Smooth muscle cell (in vitro differentiated cells): ENCODE measurements at regions not wholly inside any gene's neighbourhood (a gene's known extent, or its start where the extent isn't known, plus 50 kb on each side); places are given as distances from the start of the nearest gene placed in this dataset.

Experiments
- DNase-seq: peaks from one replicate; lab custom pipeline; 2025; ENCODE audit not compliant: unreplicated experiment; lab: John Stamatoyannopoulos, UW
- H2AFZ ChIP-seq: fragments of 200-600 bp; sonication (generic); 2 replicates; pipeline ENCODE4 v1.6.0; 2016; ENCODE audit warnings: antibody characterized with exemption, low read depth, mild to moderate bottlenecking
- H3F3A ChIP-seq: fragments of 200-600 bp; sonication (generic); 2 replicates; pipeline ENCODE4 v1.6.0; 2017; ENCODE audit warnings: antibody characterized with exemption, low read depth
- H3K27ac ChIP-seq: fragments of 200-600 bp; sonication (generic); 2 replicates; pipeline ENCODE4 v1.5.1; 2016; ENCODE audit warnings: low read depth, mild to moderate bottlenecking
- H3K27me3 ChIP-seq: fragments of 200-600 bp; sonication (generic); 2 replicates; pipeline ENCODE4 v1.6.1; 2016; ENCODE audit warnings: low read depth, mild to moderate bottlenecking
- H3K36me3 ChIP-seq: fragments of 200-600 bp; sonication (generic); 2 replicates; pipeline ENCODE4 v1.5.1; 2016; ENCODE audit warnings: low read depth
- H3K4me1 ChIP-seq: fragments of 200-600 bp; sonication (generic); 2 replicates; pipeline ENCODE4 v1.5.1; 2016; ENCODE audit warnings: low read depth
- H3K4me2 ChIP-seq: fragments of 200-600 bp; sonication (generic); 2 replicates; pipeline ENCODE4 v1.6.0; 2016; ENCODE audit warnings: mild to moderate bottlenecking
- H3K4me3 ChIP-seq: fragments of 200-600 bp; sonication (generic); 2 replicates; pipeline ENCODE4 v1.5.1; 2016; ENCODE audit warnings: mild to moderate bottlenecking
- H3K79me2 ChIP-seq: fragments of 200-600 bp; sonication (generic); 2 replicates; pipeline ENCODE4 v1.6.0; 2016; ENCODE audit warnings: low read depth, mild to moderate bottlenecking
- H3K9ac ChIP-seq: fragments of 200-600 bp; sonication (generic); 2 replicates; pipeline ENCODE4 v1.6.0; 2016; ENCODE audit warnings: low read depth
- H3K9me3 ChIP-seq: fragments of 200-600 bp; sonication (generic); replicated peaks from 2 replicates; pipeline ENCODE4 v1.5.1; 2016; ENCODE audit warnings: low read depth
- H4K20me1 ChIP-seq: fragments of 200-600 bp; sonication (generic); 2 replicates; pipeline ENCODE4 v1.6.0; 2016; ENCODE audit warnings: low read depth
- WGBS: methylation state at CpG from one replicate; pipeline ENCODE4 v1.1.7; 2016; ENCODE audit warnings: low lambda C conversion rate; 5-methylcytosine and 5-hydroxymethylcytosine counted together
- TF ChIP-seq, protein P1 (sequence below): fragments of 200-600 bp; sonication (generic); IDR thresholded peaks from 2 replicates; pipeline ENCODE4 v1.5.1; 2017; ENCODE audit warnings: borderline replicate concordance, mild to moderate bottlenecking, antibody characterized with exemption; ENCODE audit not compliant: insufficient read depth, poor library complexity, severe bottlenecking

- Histone ChIP-seq H3K4me2 (no peak overlapping the region), H3K79me2 (no peaks in the 10 kb centered on the region), H3K9ac (no peak overlapping the region), H3F3A (no peaks in the 10 kb centered on the region), H3K27me3 (peaks cover 3% of the 10 kb centered on the region), H3K4me1 (no peaks in the 10 kb centered on the region), H2AFZ (no peak overlapping the region), H3K4me3 (no peak overlapping the region), H3K27ac (no peak overlapping the region), H3K9me3 (no peaks in the 10 kb centered on the region), H4K20me1 (no peaks in the 10 kb centered on the region), H3K36me3 (no peaks in the 10 kb centered on the region)
- DNase-seq: no peak
- TF ChIP-seq, protein P1, sequence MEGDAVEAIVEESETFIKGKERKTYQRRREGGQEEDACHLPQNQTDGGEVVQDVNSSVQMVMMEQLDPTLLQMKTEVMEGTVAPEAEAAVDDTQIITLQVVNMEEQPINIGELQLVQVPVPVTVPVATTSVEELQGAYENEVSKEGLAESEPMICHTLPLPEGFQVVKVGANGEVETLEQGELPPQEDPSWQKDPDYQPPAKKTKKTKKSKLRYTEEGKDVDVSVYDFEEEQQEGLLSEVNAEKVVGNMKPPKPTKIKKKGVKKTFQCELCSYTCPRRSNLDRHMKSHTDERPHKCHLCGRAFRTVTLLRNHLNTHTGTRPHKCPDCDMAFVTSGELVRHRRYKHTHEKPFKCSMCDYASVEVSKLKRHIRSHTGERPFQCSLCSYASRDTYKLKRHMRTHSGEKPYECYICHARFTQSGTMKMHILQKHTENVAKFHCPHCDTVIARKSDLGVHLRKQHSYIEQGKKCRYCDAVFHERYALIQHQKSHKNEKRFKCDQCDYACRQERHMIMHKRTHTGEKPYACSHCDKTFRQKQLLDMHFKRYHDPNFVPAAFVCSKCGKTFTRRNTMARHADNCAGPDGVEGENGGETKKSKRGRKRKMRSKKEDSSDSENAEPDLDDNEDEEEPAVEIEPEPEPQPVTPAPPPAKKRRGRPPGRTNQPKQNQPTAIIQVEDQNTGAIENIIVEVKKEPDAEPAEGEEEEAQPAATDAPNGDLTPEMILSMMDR: no peak
- 95% methylated on average over 10 of the region's 10 CpGs for WGBS
Observed at GRCh38 chr6:88311561-88311960, 145.4 kb upstream of the CNR1 start.

DNA sequence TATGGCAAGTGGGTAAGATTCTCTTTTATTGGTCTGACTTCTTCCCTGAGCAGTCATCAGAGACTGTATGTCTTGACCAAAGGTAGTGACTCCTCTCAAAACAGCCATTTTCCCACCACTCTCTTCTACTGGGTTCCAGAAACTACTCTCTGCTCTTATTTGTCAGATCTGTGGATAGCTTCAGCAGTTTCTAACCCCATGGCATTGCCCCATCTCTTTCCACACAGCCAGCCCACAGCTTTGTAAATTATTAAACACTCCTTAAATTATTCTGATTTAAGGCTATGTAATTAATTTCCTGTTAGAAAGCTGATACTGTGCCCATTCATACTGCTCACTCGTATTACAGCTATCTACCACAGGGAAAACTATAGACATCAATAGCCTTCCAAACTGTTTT, 138.4 kb upstream of the CNR1 start:
- Histone ChIP-seq H3K9me3 (no peaks in the 10 kb centered on the region), H3K4me3 (no peak overlapping the region), H3K9ac (no peak overlapping the region), H3K27me3 (no peaks in the 10 kb centered on the region), H3K4me2 (no peak overlapping the region), H3F3A (no peaks in the 10 kb centered on the region), H4K20me1 (no peaks in the 10 kb centered on the region), H3K27ac (no peak overlapping the region), H3K4me1 (no peaks in the 10 kb centered on the region), H3K79me2 (no peaks in the 10 kb centered on the region), H3K36me3 (no peaks in the 10 kb centered on the region), H2AFZ (no peak overlapping the region)
- no peak for DNase-seq
- WGBS: 100% methylated on average over 1 of the region's 1 CpG
- TF ChIP-seq, protein P1: no peak

DNA sequence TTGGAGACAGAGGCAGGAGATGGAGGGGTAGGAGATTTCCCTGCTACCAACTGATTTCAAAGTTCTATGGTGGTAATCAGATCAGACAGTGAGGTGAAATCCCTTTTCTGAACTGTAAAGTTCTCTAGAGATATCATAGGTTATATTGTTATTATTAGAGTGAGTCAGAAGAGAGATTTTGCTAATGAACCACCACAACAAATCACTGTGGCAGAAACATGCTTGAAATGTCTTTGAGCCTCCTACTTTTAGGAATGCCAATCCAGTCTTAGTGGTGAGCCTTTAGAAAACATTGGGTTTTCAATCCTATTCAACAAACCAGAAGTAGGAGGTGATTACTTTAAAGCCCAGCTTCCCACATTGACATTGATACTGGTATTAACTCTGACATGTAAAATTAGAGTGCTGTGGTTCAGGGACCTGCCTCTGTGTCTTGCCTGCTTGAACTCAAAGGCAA, 136.7 kb upstream of the CNR1 start:
- H3F3A ChIP-seq: no peaks in the 10 kb centered on the region
- TF ChIP-seq, protein P1: no peak
- no peak overlapping the region for H3K4me3 ChIP-seq
- no peaks in the 10 kb centered on the region for H3K27me3 ChIP-seq
- no peaks in the 10 kb centered on the region for H3K4me1 ChIP-seq
- no peaks in the 10 kb centered on the region for H4K20me1 ChIP-seq
- no peaks in the 10 kb centered on the region for H3K36me3 ChIP-seq
- DNase-seq: no peak
- H3K79me2 ChIP-seq: no peaks in the 10 kb centered on the region
- H3K27ac ChIP-seq: peak overlapping the region; percentile 19
- no peak overlapping the region for H2AFZ ChIP-seq
- H3K9me3 ChIP-seq: no peaks in the 10 kb centered on the region
- no peak overlapping the region for H3K9ac ChIP-seq
- no peak overlapping the region for H3K4me2 ChIP-seq

- Histone ChIP-seq H4K20me1 (no peaks in the 10 kb centered on the region), H3K4me3 (no peak overlapping the region)
- WGBS: 71% methylated on average over 5 of the region's 5 CpGs
Observed at GRCh38 chr6:88301888-88302768, 136.0 kb upstream of the CNR1 start.

More at GRCh38 chr6:88301888-88302768, 136.0 kb upstream of the CNR1 start:
- H3K9me3 ChIP-seq: no peaks in the 10 kb centered on the region
- peak overlapping the region; percentile 19 for H3K27ac ChIP-seq
- H3F3A ChIP-seq: no peaks in the 10 kb centered on the region
- H3K4me2 ChIP-seq: no peak overlapping the region
- DNase-seq: no peak
- H3K4me1 ChIP-seq: no peaks in the 10 kb centered on the region
- H2AFZ ChIP-seq: no peak overlapping the region
- no peaks in the 10 kb centered on the region for H3K36me3 ChIP-seq
- TF ChIP-seq, protein P1: no peak
- no peaks in the 10 kb centered on the region for H3K27me3 ChIP-seq
- H3K9ac ChIP-seq: no peak overlapping the region
- no peaks in the 10 kb centered on the region for H3K79me2 ChIP-seq
